DND-41 (cell line): ENCODE measurements at regions not wholly inside any gene's neighbourhood (a gene's known extent, or its start where the extent isn't known, plus 50 kb on each side); places are given as distances from the start of the nearest gene placed in this dataset.

Source experiments
- ATAC-seq: fragments of 200-7000 bp; cut with Tn5 transposase; 3 replicates; pipeline ENCODE4 v1.9.1; 2021; ENCODE audit warnings: low read depth; ENCODE audit not compliant: insufficient read depth
- DNase-seq: peaks from one replicate; pipeline ENCODE4 v3.0.0-alpha.2; 2020
- H2AFZ ChIP-seq: 2 replicates; pipeline ENCODE4 v1.6.0; 2012; ENCODE audit warnings: low read depth, low read length
- H3K27ac ChIP-seq: 2 replicates; pipeline ENCODE4 v1.5.1; 2012; ENCODE audit warnings: low read length, inconsistent platforms
- H3K27me3 ChIP-seq: fragments of 200-600 bp; sonication (generic); 2 replicates; pipeline ENCODE4 v1.6.0; 2012; ENCODE audit warnings: low read length, mild to moderate bottlenecking, inconsistent platforms; ENCODE audit not compliant: insufficient read depth, poor library complexity
- H3K36me3 ChIP-seq: 2 replicates; pipeline ENCODE4 v1.5.1; 2012; ENCODE audit warnings: low read length, inconsistent platforms; ENCODE audit not compliant: insufficient read depth
- H3K4me1 ChIP-seq: 2 replicates; pipeline ENCODE4 v1.5.1; 2012; ENCODE audit warnings: mild to moderate bottlenecking, low read length; ENCODE audit not compliant: insufficient read depth
- H3K4me2 ChIP-seq: 2 replicates; pipeline ENCODE4 v1.6.0; 2012; ENCODE audit warnings: mild to moderate bottlenecking, moderate library complexity, low read length, inconsistent platforms; ENCODE audit not compliant: insufficient read depth
- H3K4me3 ChIP-seq, 2 experiments: fragments of 200-600 bp in 1 of 2; shearing (Covaris generic) in 1 of 2; 2 replicates each; pipeline ENCODE4 v1.5.1; 2012 to 2016; ENCODE audit warnings: inconsistent platforms in 2 of 2, low read length in 2 of 2, mild to moderate bottlenecking in 2 of 2, low read depth in 1 of 2, moderate library complexity in 1 of 2
- H3K79me2 ChIP-seq: 2 replicates; pipeline ENCODE4 v1.6.0; 2012; ENCODE audit warnings: low read length, inconsistent platforms; ENCODE audit not compliant: insufficient read depth
- H3K9ac ChIP-seq: 2 replicates; pipeline ENCODE4 v1.6.0; 2012; ENCODE audit warnings: low read depth, mild to moderate bottlenecking, inconsistent platforms, low read length, moderate library complexity
- H3K9me3 ChIP-seq: 2 replicates; pipeline ENCODE4 v1.5.1; 2012; ENCODE audit warnings: low read length, moderate library complexity, mild to moderate bottlenecking, inconsistent platforms; ENCODE audit not compliant: insufficient read depth, severe bottlenecking
- H4K20me1 ChIP-seq: 2 replicates; pipeline ENCODE4 v1.6.0; 2012; ENCODE audit warnings: low read length; ENCODE audit not compliant: insufficient read depth
- EZH2 ChIP-seq: IDR thresholded peaks from 3 replicates; pipeline ENCODE4 v1.6.1; 2012; ENCODE audit warnings: borderline replicate concordance, low read depth, mild to moderate bottlenecking, moderate library complexity, low read length, inconsistent platforms; ENCODE audit not compliant: severe bottlenecking
- TF ChIP-seq, protein P1 (sequence below): IDR thresholded peaks from 2 replicates; pipeline ENCODE4 v1.5.1; 2012; ENCODE audit warnings: borderline replicate concordance, low read length, moderate library complexity, mild to moderate bottlenecking; ENCODE audit not compliant: poor library complexity, severe bottlenecking; ENCODE audit errors: extremely low read depth

DNA sequence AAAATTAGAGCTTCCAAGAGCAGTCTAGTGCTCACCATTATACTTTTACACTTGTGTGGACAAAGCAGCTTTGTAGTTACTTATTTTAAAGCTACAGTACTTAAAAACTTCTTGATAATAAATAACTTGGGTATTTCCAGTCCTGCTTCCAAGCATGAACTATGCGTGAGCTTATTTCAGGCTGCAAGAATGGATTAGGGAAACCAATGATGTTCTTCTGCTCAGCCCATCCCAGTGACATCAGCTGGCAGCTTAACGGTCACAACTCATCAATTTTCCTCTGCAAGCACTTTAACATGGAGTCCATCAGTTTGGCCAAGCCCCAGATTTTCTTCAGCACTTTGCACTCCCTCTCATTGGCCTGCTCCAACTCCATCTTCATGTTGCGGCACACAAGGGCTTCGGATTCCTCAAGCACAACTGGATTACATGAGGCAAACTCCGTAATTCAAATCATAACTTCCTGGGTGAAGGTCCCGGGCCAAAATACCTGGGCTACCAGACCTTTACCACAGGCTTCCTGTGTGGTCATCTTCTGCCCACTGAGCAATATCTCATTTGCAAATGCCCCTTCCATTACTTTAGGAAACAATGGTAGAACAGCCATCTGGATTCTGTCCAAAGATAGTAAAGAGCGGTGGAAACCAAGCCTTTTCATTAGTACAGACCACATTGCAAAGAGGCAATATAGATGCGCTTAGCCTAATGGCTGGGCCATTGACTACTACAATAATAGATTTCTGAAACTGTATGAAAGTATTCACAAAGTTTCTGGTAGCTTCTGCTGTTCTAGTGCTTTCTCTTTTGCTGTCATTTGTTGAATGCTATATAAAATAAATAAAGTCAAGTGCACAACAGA lies 87.5 kb upstream of the DAZL start:
- no peak overlapping the region for H3K27ac ChIP-seq
- no peak overlapping the region for H3K9ac ChIP-seq
- H3K27me3 ChIP-seq: no peaks in the 10 kb centered on the region
- no peak for ATAC-seq
- H3K4me2 ChIP-seq: no peak overlapping the region
- no peak for DNase-seq
- no peak for TF ChIP-seq EZH2
- TF ChIP-seq, protein P1, sequence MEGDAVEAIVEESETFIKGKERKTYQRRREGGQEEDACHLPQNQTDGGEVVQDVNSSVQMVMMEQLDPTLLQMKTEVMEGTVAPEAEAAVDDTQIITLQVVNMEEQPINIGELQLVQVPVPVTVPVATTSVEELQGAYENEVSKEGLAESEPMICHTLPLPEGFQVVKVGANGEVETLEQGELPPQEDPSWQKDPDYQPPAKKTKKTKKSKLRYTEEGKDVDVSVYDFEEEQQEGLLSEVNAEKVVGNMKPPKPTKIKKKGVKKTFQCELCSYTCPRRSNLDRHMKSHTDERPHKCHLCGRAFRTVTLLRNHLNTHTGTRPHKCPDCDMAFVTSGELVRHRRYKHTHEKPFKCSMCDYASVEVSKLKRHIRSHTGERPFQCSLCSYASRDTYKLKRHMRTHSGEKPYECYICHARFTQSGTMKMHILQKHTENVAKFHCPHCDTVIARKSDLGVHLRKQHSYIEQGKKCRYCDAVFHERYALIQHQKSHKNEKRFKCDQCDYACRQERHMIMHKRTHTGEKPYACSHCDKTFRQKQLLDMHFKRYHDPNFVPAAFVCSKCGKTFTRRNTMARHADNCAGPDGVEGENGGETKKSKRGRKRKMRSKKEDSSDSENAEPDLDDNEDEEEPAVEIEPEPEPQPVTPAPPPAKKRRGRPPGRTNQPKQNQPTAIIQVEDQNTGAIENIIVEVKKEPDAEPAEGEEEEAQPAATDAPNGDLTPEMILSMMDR: no peak
- no peak overlapping the region for H2AFZ ChIP-seq
- no peaks in the 10 kb centered on the region for H3K9me3 ChIP-seq
- H3K4me1 ChIP-seq: no peaks in the 10 kb centered on the region
- H3K4me3 ChIP-seq: no peak overlapping the region
- H4K20me1 ChIP-seq: no peaks in the 10 kb centered on the region
- H3K79me2 ChIP-seq: no peaks in the 10 kb centered on the region
- no peaks in the 10 kb centered on the region for H3K36me3 ChIP-seq

DNA sequence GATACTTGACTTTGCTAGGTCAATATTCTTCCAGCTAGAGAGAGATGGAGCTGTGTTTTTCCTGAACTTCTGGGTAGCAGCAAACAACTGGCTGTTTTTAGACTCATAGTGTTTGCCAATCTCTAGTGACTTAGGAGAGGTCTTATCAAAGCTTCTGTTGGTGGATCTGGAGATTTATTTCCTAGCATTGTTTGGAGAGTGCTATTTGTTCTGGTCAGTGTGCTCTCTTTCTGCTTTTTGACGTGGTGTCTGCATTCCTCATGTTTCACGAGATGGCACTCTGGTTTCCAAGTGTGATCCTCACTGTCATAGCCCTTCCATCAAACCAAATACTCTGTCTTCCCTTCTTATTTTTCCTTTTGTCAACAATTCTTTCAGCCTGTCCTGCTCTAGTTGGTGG lies 88.6 kb upstream of the DAZL start:
- H3K9ac ChIP-seq: no peak overlapping the region

DNA sequence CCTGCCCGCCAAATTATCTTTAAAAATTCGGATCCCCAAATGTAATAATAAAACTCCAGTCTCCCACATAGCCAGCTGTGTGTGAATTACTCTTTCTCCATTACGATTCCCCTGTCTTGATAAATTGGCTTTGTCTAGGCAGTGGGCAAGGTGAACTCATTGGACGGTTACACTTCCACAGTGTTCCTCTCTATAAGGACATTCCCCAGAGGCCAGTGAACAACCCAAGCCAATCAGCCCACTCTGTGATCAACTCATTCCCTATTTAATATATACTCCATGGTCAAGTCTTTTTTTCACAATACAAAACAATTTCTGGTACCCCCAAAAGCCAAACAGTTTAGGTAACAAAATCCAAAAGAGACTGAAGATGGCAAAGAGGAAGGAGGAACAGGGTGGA lies 90.5 kb upstream of the DAZL start:
- H3K9me3 ChIP-seq: no peaks in the 10 kb centered on the region
- no peak overlapping the region for H3K27ac ChIP-seq
- TF ChIP-seq, protein P1: no peak
- no peak for TF ChIP-seq EZH2
- H3K36me3 ChIP-seq: no peaks in the 10 kb centered on the region
- H4K20me1 ChIP-seq: no peaks in the 10 kb centered on the region
- H3K27me3 ChIP-seq: no peaks in the 10 kb centered on the region
- no peak overlapping the region for H3K4me2 ChIP-seq
- H3K79me2 ChIP-seq: no peaks in the 10 kb centered on the region
- no peaks in the 10 kb centered on the region for H3K4me1 ChIP-seq
- ATAC-seq (no peak), DNase-seq (no peak)
- H3K9ac ChIP-seq: no peak overlapping the region
- H3K4me3 ChIP-seq: no peak overlapping the region
- no peak overlapping the region for H2AFZ ChIP-seq

More for the DNA sequence above, 88.6 kb upstream of the DAZL start:
- Histone ChIP-seq H3K9me3 (no peaks in the 10 kb centered on the region), H3K27ac (no peak overlapping the region), H3K4me2 (no peak overlapping the region), H2AFZ (no peak overlapping the region), H3K4me1 (no peaks in the 10 kb centered on the region), H3K36me3 (no peaks in the 10 kb centered on the region), H3K79me2 (no peaks in the 10 kb centered on the region), H3K27me3 (no peaks in the 10 kb centered on the region), H3K4me3 (no peak overlapping the region), H4K20me1 (no peaks in the 10 kb centered on the region)
- no peak for TF ChIP-seq EZH2
- TF ChIP-seq, protein P1: no peak
- ATAC-seq: no peak
- no peak for DNase-seq
